H1 (cell line): ENCODE measurements at regions not wholly inside any gene's neighbourhood (a gene's known extent, or its start where the extent isn't known, plus 50 kb on each side); places are given as distances from the start of the nearest gene placed in this dataset.

Experiments
- CTCF ChIA-PET: fragments of 300-600 bp; sonication (Branson Sonifier 250); formaldehyde crosslinking; loops from one replicate; lab custom pipeline; 2021; ENCODE audit not compliant: partially characterized antibody; lab: Charles Lee
- POLR2A ChIA-PET: fragments of 300-600 bp; sonication (Branson Sonifier 250); formaldehyde crosslinking; loops from one replicate; lab custom pipeline; 2021; ENCODE audit warnings: inconsistent platforms; ENCODE audit not compliant: partially characterized antibody; lab: Charles Lee
- DNase-seq, 2 experiments: peaks; one replicate each; pipeline versions ENCODE4 v3.0.0 to v3.0.0-alpha.2; 2010 to 2022; ENCODE audit warnings: low spot score in 2 of 2, low read depth in 1 of 2, mixed read lengths in 1 of 2
- FAIRE-seq: peaks from 2 replicates; lab custom pipeline; 2011; peaks lifted over from hg19 to GRCh38; lab: Jason Lieb, UNC
- H2AFZ ChIP-seq: 2 replicates; pipeline ENCODE4 v1.8.1; 2012; ENCODE audit warnings: low read length, inconsistent platforms
- H2AK5ac ChIP-seq: 2 replicates; pipeline ENCODE4 v1.6.1; 2013; ENCODE audit warnings: low read depth, low read length
- H2BK120ac ChIP-seq: replicated peaks from 2 replicates; pipeline ENCODE3; 2013; ENCODE audit warnings: low read depth, low read length, inconsistent platforms
- H2BK12ac ChIP-seq: 2 replicates; pipeline ENCODE4 v1.6.1; 2013; ENCODE audit warnings: low read depth, low read length
- H2BK15ac ChIP-seq: 2 replicates; pipeline ENCODE4 v1.6.1; 2013; ENCODE audit warnings: low read length
- H2BK20ac ChIP-seq: 2 replicates; pipeline ENCODE4 v1.6.1; 2013; ENCODE audit warnings: low read length
- H2BK5ac ChIP-seq: 2 replicates; pipeline ENCODE4 v1.6.1; 2013; ENCODE audit warnings: low read depth, low read length
- H3K14ac ChIP-seq: 2 replicates; pipeline ENCODE4 v1.6.1; 2013; ENCODE audit warnings: inconsistent platforms; ENCODE audit not compliant: insufficient read length
- H3K18ac ChIP-seq: 2 replicates; pipeline ENCODE4 v1.6.1; 2013; ENCODE audit warnings: low read length; ENCODE audit errors: extremely low read depth
- H3K23ac ChIP-seq: 2 replicates; pipeline ENCODE4 v1.6.1; 2013; ENCODE audit warnings: inconsistent platforms; ENCODE audit not compliant: insufficient read length
- H3K23me2 ChIP-seq: 2 replicates; pipeline ENCODE4 v1.6.1; 2013; ENCODE audit warnings: low read depth, low read length
- H3K27ac ChIP-seq: 2 replicates; pipeline ENCODE4 v1.6.1; 2011; ENCODE audit warnings: low read depth, low read length, inconsistent platforms
- H3K27me3 ChIP-seq, 4 experiments: replicated peaks in 1 of 4; 1 replicate in 1 of 4; 2 replicates in 3 of 4; pipeline versions ENCODE4 v1.6.1 to v1.8.1; 2011 to 2013; ENCODE audit warnings: low read length in 3 of 4, mild to moderate bottlenecking in 3 of 4, inconsistent platforms in 2 of 4, mixed read lengths in 2 of 4, moderate library complexity in 1 of 4; ENCODE audit not compliant: control insufficient read depth in 3 of 4, insufficient read depth in 3 of 4; ENCODE audit errors: extremely low read depth in 1 of 4
- H3K36me3 ChIP-seq, 4 experiments: 2 replicates each; pipeline versions ENCODE4 v1.6.1 to v1.8.1; 2011 to 2013; ENCODE audit warnings: mild to moderate bottlenecking in 4 of 4, low read length in 3 of 4, moderate library complexity in 2 of 4, control low read depth in 1 of 4, inconsistent platforms in 1 of 4; ENCODE audit not compliant: insufficient read depth in 4 of 4, control insufficient read depth in 2 of 4
- H3K4ac ChIP-seq: replicated peaks from 2 replicates; pipeline ENCODE3; 2013; ENCODE audit warnings: low read length, low read depth, mixed read lengths, inconsistent platforms; ENCODE audit not compliant: insufficient read length
- H3K4me1 ChIP-seq, 4 experiments: replicated peaks in 1 of 4; 1 replicate in 1 of 4; 2 replicates in 3 of 4; pipeline versions ENCODE4 v1.6.1 to v1.8.1; 2011 to 2013; ENCODE audit warnings: low read length in 3 of 4, inconsistent platforms in 2 of 4, mixed read lengths in 1 of 4; ENCODE audit not compliant: insufficient read depth in 4 of 4, control insufficient read depth in 3 of 4
- H3K4me2 ChIP-seq, 2 experiments: 2 replicates each; pipeline versions ENCODE4 v1.6.1 to v1.8.1; 2011 to 2013; ENCODE audit warnings: low read depth in 2 of 2, low read length in 2 of 2, control low read depth in 1 of 2, inconsistent platforms in 1 of 2, mild to moderate bottlenecking in 1 of 2; ENCODE audit not compliant: insufficient read depth in 1 of 2
- H3K4me3 ChIP-seq, 4 experiments: fragments of 200-600, 300-600 bp in 1 of 4; sonication (generic), shearing (Covaris generic), sonication (Bioruptor Twin) in 1 of 4; 2 replicates each; pipeline versions ENCODE4 v1.5.1 to v1.8.1; 2011 to 2016; ENCODE audit warnings: low read length in 4 of 4, low read depth in 3 of 4, control low read depth in 2 of 4, inconsistent platforms in 2 of 4, mild to moderate bottlenecking in 2 of 4, mixed read lengths in 1 of 4, moderate library complexity in 1 of 4; ENCODE audit not compliant: insufficient read depth in 2 of 4; ENCODE audit errors: extremely low read depth in 1 of 4
- H3K56ac ChIP-seq: replicated peaks from 2 replicates; pipeline ENCODE3; 2013; ENCODE audit warnings: low read depth, mild to moderate bottlenecking, mixed read lengths, low read length, inconsistent platforms; ENCODE audit not compliant: insufficient read length
- H3K79me1 ChIP-seq: 2 replicates; pipeline ENCODE4 v1.6.1; 2013; ENCODE audit warnings: low read depth, low read length, control low read depth
- H3K79me2 ChIP-seq, 2 experiments: 2 replicates each; pipeline versions ENCODE4 v1.6.1 to v1.8.1; 2012 to 2013; ENCODE audit warnings: low read length in 2 of 2, mild to moderate bottlenecking in 2 of 2, inconsistent platforms in 1 of 2; ENCODE audit not compliant: insufficient read depth in 2 of 2, control insufficient read depth in 1 of 2
- H3K9ac ChIP-seq, 4 experiments: replicated peaks in 1 of 4; 1 replicate in 1 of 4; 2 replicates in 3 of 4; pipeline versions ENCODE4 v1.6.1 to v1.8.1; 2011 to 2013; ENCODE audit warnings: low read depth in 3 of 4, low read length in 3 of 4, control low read depth in 2 of 4, mild to moderate bottlenecking in 2 of 4, moderate library complexity in 2 of 4, inconsistent platforms in 1 of 4; ENCODE audit errors: extremely low read depth in 1 of 4
- H3K9me3 ChIP-seq, 2 experiments: 2 replicates each; pipeline versions ENCODE4 v1.6.1 to v1.8.1; 2012 to 2013; ENCODE audit warnings: mild to moderate bottlenecking in 2 of 2, moderate library complexity in 2 of 2, control low read depth in 1 of 2, inconsistent platforms in 1 of 2, low read depth in 1 of 2, low read length in 1 of 2, mixed read lengths in 1 of 2; ENCODE audit not compliant: insufficient read depth in 2 of 2
- H4K20me1 ChIP-seq, 2 experiments: replicated peaks in 1 of 2; 2 replicates each; pipeline versions ENCODE3 to v1.8.1; 2011 to 2013; ENCODE audit warnings: inconsistent platforms in 2 of 2, low read length in 2 of 2, mild to moderate bottlenecking in 1 of 2; ENCODE audit not compliant: insufficient read depth in 2 of 2, control insufficient read depth in 1 of 2
- H4K5ac ChIP-seq: 2 replicates; pipeline ENCODE4 v1.6.1; 2013; ENCODE audit warnings: low read length, low read depth, mixed read lengths, inconsistent platforms; ENCODE audit not compliant: insufficient read length
- H4K8ac ChIP-seq: 2 replicates; pipeline ENCODE4 v1.8.0; 2013; ENCODE audit warnings: mild to moderate bottlenecking, moderate library complexity, low read length, inconsistent platforms; ENCODE audit not compliant: insufficient read depth; ENCODE audit errors: extremely low read depth
- H4K91ac ChIP-seq: replicated peaks from 2 replicates; pipeline ENCODE3; 2013; ENCODE audit warnings: low read length, mixed read lengths, inconsistent platforms; ENCODE audit not compliant: insufficient read length
- EP300 ChIP-seq, 2 experiments: IDR thresholded peaks; 1 replicate in 1 of 2; 2 replicates in 1 of 2; pipeline ENCODE4 v1.6.1; 2011 to 2012; ENCODE audit warnings: low read depth in 2 of 2, low read length in 2 of 2, mild to moderate bottlenecking in 2 of 2, borderline replicate concordance in 1 of 2, inconsistent platforms in 1 of 2, moderate library complexity in 1 of 2
- EZH2 ChIP-seq: fragments of 200-600 bp; sonication (generic); IDR thresholded peaks from 2 replicates; pipeline ENCODE4 v1.7.1; 2012; ENCODE audit warnings: low read depth, mild to moderate bottlenecking, moderate library complexity, low read length, inconsistent platforms; ENCODE audit not compliant: severe bottlenecking
- RAD21 ChIP-seq, 2 experiments: IDR thresholded peaks in 1 of 2; conservative IDR thresholded peaks in 1 of 2; 2 replicates each; pipeline ENCODE4 v1.6.1; 2011; ENCODE audit warnings: low read depth in 2 of 2, low read length in 2 of 2, improper control_type of control experiment in 1 of 2, inconsistent platforms in 1 of 2, mild to moderate bottlenecking in 1 of 2, moderate library complexity in 1 of 2
- WGBS, 2 experiments: shearing (Covaris generic) in 1 of 2; methylation state at CpG; one replicate each; pipeline versions ENCODE4 v1.1.6 to v1.1.7; 2013 to 2015; ENCODE audit warnings: low lambda C conversion rate in 2 of 2, mixed read lengths in 2 of 2, inconsistent platforms in 1 of 2, low coverage in 1 of 2, missing lambda C conversion rate in 1 of 2; ENCODE audit not compliant: insufficient replicate concordance in 2 of 2, insufficient coverage in 1 of 2, insufficient read length in 1 of 2; ENCODE audit errors: extremely low coverage in 1 of 2, missing lambda C conversion rate in 1 of 2; 5-methylcytosine and 5-hydroxymethylcytosine counted together

DNA sequence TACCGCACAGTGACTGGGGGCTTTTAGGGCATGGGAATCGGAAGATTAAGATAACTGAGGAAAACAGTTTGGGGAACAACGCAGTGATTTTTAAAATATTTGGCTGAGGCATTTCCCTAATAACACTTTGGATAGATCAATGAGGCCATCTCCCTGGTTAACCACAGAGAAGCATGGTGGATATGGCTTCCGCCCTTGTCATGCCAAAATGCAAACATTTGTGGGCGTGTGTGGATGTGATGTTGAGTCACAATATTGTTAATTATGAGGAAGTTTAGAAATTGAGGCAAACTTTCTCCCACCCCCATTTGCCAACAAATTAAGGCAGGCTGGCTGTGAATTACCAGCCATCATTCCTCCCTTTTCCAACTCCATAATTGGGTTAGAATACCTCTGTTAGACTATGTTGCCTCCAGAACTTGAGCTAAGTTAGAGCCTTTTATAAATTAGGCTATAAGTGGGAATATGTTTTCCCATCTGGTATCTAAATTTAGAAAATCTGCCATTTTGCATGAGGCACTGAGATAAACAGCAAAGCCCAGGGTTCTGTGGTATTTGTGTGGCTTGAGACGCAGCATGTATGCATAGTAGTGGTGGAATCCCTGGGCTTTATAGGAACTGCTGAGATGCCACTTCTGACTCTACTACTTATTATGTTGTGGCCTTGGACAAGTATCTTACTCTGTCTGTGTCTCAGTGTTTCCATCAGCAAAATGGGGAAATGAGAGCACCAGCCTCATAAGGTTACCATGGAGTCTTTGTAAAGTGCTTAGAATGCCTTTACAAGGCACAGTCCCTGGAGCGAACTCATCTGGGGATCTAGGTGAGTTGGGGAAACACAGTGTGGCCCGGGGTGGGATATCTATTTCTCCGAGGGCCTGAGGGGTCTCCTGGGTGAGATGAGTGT lies 154.6 kb downstream of the C1orf94 start:
- Histone ChIP-seq H3K36me3 (no peaks in the 10 kb centered on the region), H4K8ac (no peak overlapping the region), H3K9ac (no peak overlapping the region), H3K4ac (no peak overlapping the region), H2BK15ac (no peak overlapping the region), H4K20me1 (no peaks in the 10 kb centered on the region), H3K79me1 (no peaks in the 10 kb centered on the region), H4K5ac (no peak overlapping the region), H3K18ac (no peak overlapping the region), H2BK120ac (no peak overlapping the region), H3K4me1 (no peaks in the 10 kb centered on the region; a peak in 1 of 7 replicates), H3K27ac (no peak overlapping the region), H3K14ac (no peak overlapping the region), H3K27me3 (no peaks in the 10 kb centered on the region), H2AK5ac (no peak overlapping the region), H2AFZ (no peak overlapping the region), H4K91ac (no peak overlapping the region), H2BK12ac (no peak overlapping the region), H3K23me2 (0 out of 2 replicates have a peak, but pooled peaks cover 2% of the 10 kb centered on the region), H2BK20ac (no peak overlapping the region), H3K23ac (no peak overlapping the region), H2BK5ac (no peak overlapping the region), H3K4me3 (no peak overlapping the region), H3K9me3 (no peaks in the 10 kb centered on the region), H3K4me2 (no peak overlapping the region), H3K56ac (no peak overlapping the region), H3K79me2 (no peaks in the 10 kb centered on the region)
- DNase-seq (no peak), FAIRE-seq (no peak)
- 89% methylated on average over 9 of the region's 9 CpGs; no CpG with 5 or more reads in 1 of the 2 experiments for WGBS, 2 experiments
- ChIA-PET POLR2A (interaction anchor here (1.7 kb wide), 1 partner anchor 9 kb away, joined by 3 read pairs; no protein-coding TSS in a partner anchor), CTCF (interaction anchor here (1.2 to 6.0 kb wide), 4 partner anchors 11 to 317 kb away, joined by 3 to 32 read pairs (median 4); no protein-coding TSS in a partner anchor)
- TF ChIP-seq EP300 (IDR thresholded peaks at IDR 0.05; ENCODE audit: borderline replicate concordance in 1 of 2, low read depth in 2 of 2, low read length in 2 of 2) (no peak), EZH2 (no peak), RAD21 (IDR thresholded peaks at IDR 0.05 in 1 of 2, conservative IDR thresholded peaks at IDR 0.05 in 1 of 2; ENCODE audit: low read depth in 2 of 2, low read length in 2 of 2) (no peak)
